Loucy (cell line): ENCODE measurements at regions not wholly inside any gene's neighbourhood (a gene's known extent, or its start where the extent isn't known, plus 50 kb on each side); places are given as distances from the start of the nearest gene placed in this dataset.

Experiments used
- H2AFZ ChIP-seq: fragments of 200-600 bp; sonication (generic); 2 replicates; pipeline ENCODE4 v1.6.0; 2016; ENCODE audit warnings: antibody characterized with exemption, mild to moderate bottlenecking, low read length, moderate library complexity
- H3F3A ChIP-seq: fragments of 200-600 bp; 2 replicates; pipeline ENCODE4 v1.6.0; 2016; ENCODE audit warnings: antibody characterized with exemption, low read depth, mild to moderate bottlenecking
- H3K27me3 ChIP-seq: fragments of 200-600 bp; sonication (generic); 2 replicates; pipeline ENCODE4 v1.6.1; 2014; ENCODE audit warnings: low read length, mild to moderate bottlenecking; ENCODE audit not compliant: insufficient read depth, poor library complexity, severe bottlenecking
- H3K36me3 ChIP-seq: fragments of 200-600 bp; sonication (generic); 2 replicates; pipeline ENCODE4 v1.6.1; 2016; ENCODE audit warnings: low read length; ENCODE audit not compliant: insufficient read depth
- H3K4me1 ChIP-seq: fragments of 200-600 bp; sonication (generic); 2 replicates; pipeline ENCODE4 v1.5.1; 2014; ENCODE audit warnings: low read length, mild to moderate bottlenecking; ENCODE audit not compliant: insufficient read depth, poor library complexity, severe bottlenecking
- H3K4me2 ChIP-seq: fragments of 200-600 bp; sonication (generic); 2 replicates; pipeline ENCODE4 v1.6.0; 2014; ENCODE audit warnings: antibody characterized with exemption, low read length, low read depth, mild to moderate bottlenecking; ENCODE audit not compliant: poor library complexity, severe bottlenecking
- H3K4me3 ChIP-seq: fragments of 200-600 bp; sonication (generic); 2 replicates; pipeline ENCODE4 v1.5.1; 2014; ENCODE audit warnings: low read length, mild to moderate bottlenecking, mixed read lengths; ENCODE audit not compliant: poor library complexity, severe bottlenecking
- H3K79me2 ChIP-seq: fragments of 200-600 bp; sonication (generic); 2 replicates; pipeline ENCODE4 v1.6.1; 2014; ENCODE audit warnings: low read length; ENCODE audit not compliant: insufficient read depth
- H3K9ac ChIP-seq: fragments of 200-600 bp; sonication (generic); 2 replicates; pipeline ENCODE4 v1.6.0; 2014; ENCODE audit warnings: mild to moderate bottlenecking, low read depth, low read length, moderate library complexity; ENCODE audit not compliant: poor library complexity, severe bottlenecking
- H3K9me2 ChIP-seq: fragments of 200-600 bp; sonication (generic); replicated peaks from 2 replicates; pipeline ENCODE4 v1.6.1; 2016; ENCODE audit warnings: low read depth, low read length, mixed read lengths
- H3K9me3 ChIP-seq: fragments of 200-600 bp; sonication (generic); 2 replicates; pipeline ENCODE4 v1.6.1; 2014; ENCODE audit warnings: mild to moderate bottlenecking, antibody characterized with exemption, low read length, low read depth; ENCODE audit not compliant: insufficient read depth
- H4K20me1 ChIP-seq: fragments of 200-600 bp; sonication (generic); 2 replicates; pipeline ENCODE4 v1.6.0; 2014; ENCODE audit warnings: antibody characterized with exemption, low read length, mild to moderate bottlenecking; ENCODE audit not compliant: insufficient read depth, poor library complexity, severe bottlenecking
- CTCF ChIP-seq: fragments of 200-600 bp; sonication (generic); conservative IDR thresholded peaks from 2 replicates; pipeline ENCODE4 v1.5.1; 2014; ENCODE audit warnings: mild to moderate bottlenecking, antibody characterized with exemption, low read length
- EZH2phosphoT487 ChIP-seq: fragments of 200-600 bp; IDR thresholded peaks from 2 replicates; pipeline ENCODE4 v1.6.1; 2018; ENCODE audit warnings: antibody characterized with exemption, mild to moderate bottlenecking, moderate library complexity, borderline replicate concordance

- Histone ChIP-seq H3K4me3 (no peak overlapping the region), H3K79me2 (no peaks in the 10 kb centered on the region), H3K4me2 (no peak overlapping the region), H3K36me3 (no peaks in the 10 kb centered on the region), H3K9me3 (no peaks in the 10 kb centered on the region), H2AFZ (no peak overlapping the region), H3K4me1 (no peaks in the 10 kb centered on the region), H3K27me3 (no peaks in the 10 kb centered on the region), H4K20me1 (no peaks in the 10 kb centered on the region), H3K9me2 (no peaks in the 10 kb centered on the region), H3K9ac (no peak overlapping the region), H3F3A (no peaks in the 10 kb centered on the region)
- TF ChIP-seq EZH2phosphoT487 (no peak), CTCF (no peak)
Measured at GRCh38 chrX:440636-441035, 53.9 kb upstream of the PPP2R3B start.

GRCh38 chrX:443536-444210, 57.0 kb upstream of the PPP2R3B start:
- Histone ChIP-seq H4K20me1 (no peaks in the 10 kb centered on the region), H3K36me3 (no peaks in the 10 kb centered on the region)
- TF ChIP-seq EZH2phosphoT487: no peak
- no peak for TF ChIP-seq CTCF

GRCh38 chrX:444305-444704, 57.6 kb upstream of the PPP2R3B start:
- no peak overlapping the region for H3K9ac ChIP-seq
- no peak overlapping the region for H3K4me2 ChIP-seq
- no peak for TF ChIP-seq CTCF
- TF ChIP-seq EZH2phosphoT487: no peak
- no peaks in the 10 kb centered on the region for H3F3A ChIP-seq
- no peak overlapping the region for H2AFZ ChIP-seq
- H3K9me2 ChIP-seq: no peaks in the 10 kb centered on the region
- no peaks in the 10 kb centered on the region for H4K20me1 ChIP-seq
- H3K4me3 ChIP-seq: no peak overlapping the region
- no peaks in the 10 kb centered on the region for H3K9me3 ChIP-seq
- H3K27me3 ChIP-seq: no peaks in the 10 kb centered on the region
- no peaks in the 10 kb centered on the region for H3K4me1 ChIP-seq
- no peaks in the 10 kb centered on the region for H3K79me2 ChIP-seq
- H3K36me3 ChIP-seq: no peaks in the 10 kb centered on the region

More at GRCh38 chrX:443536-444210, 57.0 kb upstream of the PPP2R3B start:
- no peak overlapping the region for H3K4me2 ChIP-seq
- no peaks in the 10 kb centered on the region for H3K9me2 ChIP-seq
- H3K9me3 ChIP-seq: no peaks in the 10 kb centered on the region
- no peak overlapping the region for H2AFZ ChIP-seq
- no peaks in the 10 kb centered on the region for H3F3A ChIP-seq
- H3K27me3 ChIP-seq: no peaks in the 10 kb centered on the region
- no peaks in the 10 kb centered on the region for H3K79me2 ChIP-seq
- H3K4me1 ChIP-seq: no peaks in the 10 kb centered on the region
- no peak overlapping the region for H3K4me3 ChIP-seq
- no peak overlapping the region for H3K9ac ChIP-seq
